ENCODE measurements at regions not wholly inside any gene's neighbourhood (a gene's known extent, or its start where the extent isn't known, plus 50 kb on each side); places are given as distances from the start of the nearest gene placed in this dataset.

- no peak for TF ChIP-seq GABPA (IDR thresholded peaks at IDR 0.05 in 1 of 2, conservative IDR thresholded peaks at IDR 0.05 in 1 of 2)
- no peak for TF ChIP-seq CTCF (IDR thresholded peaks at IDR 0.05; ENCODE audit: low read depth, low read length, missing input control)
- TF ChIP-seq RXRA (IDR thresholded peaks at IDR 0.05) = no peak
- TF ChIP-seq, protein P1, sequence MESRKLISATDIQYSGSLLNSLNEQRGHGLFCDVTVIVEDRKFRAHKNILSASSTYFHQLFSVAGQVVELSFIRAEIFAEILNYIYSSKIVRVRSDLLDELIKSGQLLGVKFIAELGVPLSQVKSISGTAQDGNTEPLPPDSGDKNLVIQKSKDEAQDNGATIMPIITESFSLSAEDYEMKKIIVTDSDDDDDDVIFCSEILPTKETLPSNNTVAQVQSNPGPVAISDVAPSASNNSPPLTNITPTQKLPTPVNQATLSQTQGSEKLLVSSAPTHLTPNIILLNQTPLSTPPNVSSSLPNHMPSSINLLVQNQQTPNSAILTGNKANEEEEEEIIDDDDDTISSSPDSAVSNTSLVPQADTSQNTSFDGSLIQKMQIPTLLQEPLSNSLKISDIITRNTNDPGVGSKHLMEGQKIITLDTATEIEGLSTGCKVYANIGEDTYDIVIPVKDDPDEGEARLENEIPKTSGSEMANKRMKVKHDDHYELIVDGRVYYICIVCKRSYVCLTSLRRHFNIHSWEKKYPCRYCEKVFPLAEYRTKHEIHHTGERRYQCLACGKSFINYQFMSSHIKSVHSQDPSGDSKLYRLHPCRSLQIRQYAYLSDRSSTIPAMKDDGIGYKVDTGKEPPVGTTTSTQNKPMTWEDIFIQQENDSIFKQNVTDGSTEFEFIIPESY (IDR thresholded peaks at IDR 0.05) = no peak
- no peak for TF ChIP-seq TAF1 (conservative IDR thresholded peaks at IDR 0.05)
- TF ChIP-seq MAX (IDR thresholded peaks at IDR 0.05) = no peak
- TF ChIP-seq, protein P2, sequence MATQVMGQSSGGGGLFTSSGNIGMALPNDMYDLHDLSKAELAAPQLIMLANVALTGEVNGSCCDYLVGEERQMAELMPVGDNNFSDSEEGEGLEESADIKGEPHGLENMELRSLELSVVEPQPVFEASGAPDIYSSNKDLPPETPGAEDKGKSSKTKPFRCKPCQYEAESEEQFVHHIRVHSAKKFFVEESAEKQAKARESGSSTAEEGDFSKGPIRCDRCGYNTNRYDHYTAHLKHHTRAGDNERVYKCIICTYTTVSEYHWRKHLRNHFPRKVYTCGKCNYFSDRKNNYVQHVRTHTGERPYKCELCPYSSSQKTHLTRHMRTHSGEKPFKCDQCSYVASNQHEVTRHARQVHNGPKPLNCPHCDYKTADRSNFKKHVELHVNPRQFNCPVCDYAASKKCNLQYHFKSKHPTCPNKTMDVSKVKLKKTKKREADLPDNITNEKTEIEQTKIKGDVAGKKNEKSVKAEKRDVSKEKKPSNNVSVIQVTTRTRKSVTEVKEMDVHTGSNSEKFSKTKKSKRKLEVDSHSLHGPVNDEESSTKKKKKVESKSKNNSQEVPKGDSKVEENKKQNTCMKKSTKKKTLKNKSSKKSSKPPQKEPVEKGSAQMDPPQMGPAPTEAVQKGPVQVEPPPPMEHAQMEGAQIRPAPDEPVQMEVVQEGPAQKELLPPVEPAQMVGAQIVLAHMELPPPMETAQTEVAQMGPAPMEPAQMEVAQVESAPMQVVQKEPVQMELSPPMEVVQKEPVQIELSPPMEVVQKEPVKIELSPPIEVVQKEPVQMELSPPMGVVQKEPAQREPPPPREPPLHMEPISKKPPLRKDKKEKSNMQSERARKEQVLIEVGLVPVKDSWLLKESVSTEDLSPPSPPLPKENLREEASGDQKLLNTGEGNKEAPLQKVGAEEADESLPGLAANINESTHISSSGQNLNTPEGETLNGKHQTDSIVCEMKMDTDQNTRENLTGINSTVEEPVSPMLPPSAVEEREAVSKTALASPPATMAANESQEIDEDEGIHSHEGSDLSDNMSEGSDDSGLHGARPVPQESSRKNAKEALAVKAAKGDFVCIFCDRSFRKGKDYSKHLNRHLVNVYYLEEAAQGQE (IDR thresholded peaks at IDR 0.05) = no peak
- TF ChIP-seq YY1 (IDR thresholded peaks at IDR 0.05) = no peak
- no peak for TF ChIP-seq SP1 (IDR thresholded peaks at IDR 0.05)
- no peak for TF ChIP-seq EGR1 (IDR thresholded peaks at IDR 0.05; ENCODE audit: low read depth in 2 of 2)
- TF ChIP-seq ATF3 (IDR thresholded peaks at IDR 0.05) = no peak
Observed at GRCh38 chr4:11487868-11488544, 59.3 kb upstream of the HS3ST1 start.
